ENCODE measurements at regions not wholly inside any gene's neighbourhood (a gene's known extent, or its start where the extent isn't known, plus 50 kb on each side); places are given as distances from the start of the nearest gene placed in this dataset.

GRCh38 chr5:168120401-168121137 is 170.9 kb upstream of the WWC1 start:
- TF ChIP-seq CTCF (IDR thresholded peaks at IDR 0.05 in 2 of 3, conservative IDR thresholded peaks at IDR 0.05 in 1 of 3; ENCODE audit: control insufficient read depth in 2 of 3, extremely low read depth in 1 of 3, insufficient read depth in 1 of 3, low read depth in 3 of 3, low read length in 3 of 3) = no peak
- TF ChIP-seq EZH2 (IDR thresholded peaks at IDR 0.05; ENCODE audit: borderline replicate concordance, control insufficient read depth, low read depth, low read length) = no peak
- TF ChIP-seq NBN (IDR thresholded peaks at IDR 0.05) = no peak
- no peak for TF ChIP-seq MTA3 (IDR thresholded peaks at IDR 0.05; ENCODE audit: borderline replicate concordance, low read length)
- TF ChIP-seq POLR2A (IDR thresholded peaks at IDR 0.05; ENCODE audit: low read depth, low read length) = no peak
- TF ChIP-seq ZNF274 (IDR thresholded peaks at IDR 0.05; ENCODE audit: insufficient read depth, insufficient read length) = no peak

All from GM12878 (cell line).